GM23338 (cell line): ENCODE measurements at regions not wholly inside any gene's neighbourhood (a gene's known extent, or its start where the extent isn't known, plus 50 kb on each side); places are given as distances from the start of the nearest gene placed in this dataset.

Source experiments
- CREB1 ChIP-seq: fragments of 250-450 bp; sonication (Bioruptor Pico); IDR thresholded peaks from 2 replicates; pipeline ENCODE4 v1.5.0; 2020; ENCODE audit warnings: low read depth, mild to moderate bottlenecking, moderate library complexity
- CTCF ChIP-seq, 2 experiments: fragments of 200-600 bp in 1 of 2; sonication (generic) in 1 of 2; conservative IDR thresholded peaks; 2 replicates each; pipeline versions ENCODE4 v1.5.1 to v1.6.1; 2016 to 2017; ENCODE audit warnings: antibody characterized with exemption in 2 of 2, low read depth in 2 of 2, mild to moderate bottlenecking in 2 of 2, moderate library complexity in 1 of 2
- ETS1 ChIP-seq: IDR thresholded peaks from 2 replicates; pipeline ENCODE4 v1.6.1; 2016; ENCODE audit warnings: antibody characterized with exemption
- EZH2 ChIP-seq: fragments of 200-600 bp; sonication (generic); IDR thresholded peaks from one replicate; pipeline ENCODE4 v1.8.0; 2017; ENCODE audit warnings: antibody characterized with exemption, mild to moderate bottlenecking, low read depth; ENCODE audit not compliant: unreplicated experiment
- EZH2phosphoT487 ChIP-seq: fragments of 200-600 bp; sonication (generic); IDR thresholded peaks from one replicate; pipeline ENCODE4 v1.8.1; 2018; ENCODE audit warnings: antibody characterized with exemption; ENCODE audit not compliant: unreplicated experiment
- JUNB ChIP-seq: IDR thresholded peaks from one replicate; pipeline ENCODE4 v1.6.1; 2016; ENCODE audit warnings: antibody characterized with exemption; ENCODE audit not compliant: unreplicated experiment
- REST ChIP-seq: IDR thresholded peaks from one replicate; pipeline ENCODE4 v1.6.1; 2018; ENCODE audit warnings: antibody characterized with exemption; ENCODE audit not compliant: unreplicated experiment
- ZNF114 ChIP-seq: fragments of 250-450 bp; sonication (Bioruptor Pico); IDR thresholded peaks from 2 replicates; pipeline ENCODE4 v1.5.0; 2020; ENCODE audit warnings: mild to moderate bottlenecking, moderate library complexity

GRCh38 chr12:124641591-124641990, 74.2 kb upstream of the NCOR2 start:
- TF ChIP-seq EZH2phosphoT487 (no peak), ETS1 (no peak), CTCF (conservative IDR thresholded peaks at IDR 0.05; ENCODE audit: low read depth in 2 of 2) (no peak), REST (no peak), JUNB (no peak), EZH2 (no peak), CREB1 (no peak), ZNF114 (CRISPR knock-in tag) (no peak)
